Smooth muscle cell (in vitro differentiated cells): ENCODE measurements at regions not wholly inside any gene's neighbourhood (a gene's known extent, or its start where the extent isn't known, plus 50 kb on each side); places are given as distances from the start of the nearest gene placed in this dataset.
"Not testable (repeated sequence)": the region's sequence is repeated elsewhere in the genome, so short reads cannot be mapped to it uniquely, and the experiment has no call there.

Source experiments
- DNase-seq: peaks from one replicate; lab custom pipeline; 2025; ENCODE audit not compliant: unreplicated experiment; lab: John Stamatoyannopoulos, UW
- H2AFZ ChIP-seq: fragments of 200-600 bp; sonication (generic); 2 replicates; pipeline ENCODE4 v1.6.0; 2016; ENCODE audit warnings: antibody characterized with exemption, low read depth, mild to moderate bottlenecking
- H3F3A ChIP-seq: fragments of 200-600 bp; sonication (generic); 2 replicates; pipeline ENCODE4 v1.6.0; 2017; ENCODE audit warnings: antibody characterized with exemption, low read depth
- H3K27ac ChIP-seq: fragments of 200-600 bp; sonication (generic); 2 replicates; pipeline ENCODE4 v1.5.1; 2016; ENCODE audit warnings: low read depth, mild to moderate bottlenecking
- H3K27me3 ChIP-seq: fragments of 200-600 bp; sonication (generic); 2 replicates; pipeline ENCODE4 v1.6.1; 2016; ENCODE audit warnings: low read depth, mild to moderate bottlenecking
- H3K36me3 ChIP-seq: fragments of 200-600 bp; sonication (generic); 2 replicates; pipeline ENCODE4 v1.5.1; 2016; ENCODE audit warnings: low read depth
- H3K4me1 ChIP-seq: fragments of 200-600 bp; sonication (generic); 2 replicates; pipeline ENCODE4 v1.5.1; 2016; ENCODE audit warnings: low read depth
- H3K4me2 ChIP-seq: fragments of 200-600 bp; sonication (generic); 2 replicates; pipeline ENCODE4 v1.6.0; 2016; ENCODE audit warnings: mild to moderate bottlenecking
- H3K4me3 ChIP-seq: fragments of 200-600 bp; sonication (generic); 2 replicates; pipeline ENCODE4 v1.5.1; 2016; ENCODE audit warnings: mild to moderate bottlenecking
- H3K79me2 ChIP-seq: fragments of 200-600 bp; sonication (generic); 2 replicates; pipeline ENCODE4 v1.6.0; 2016; ENCODE audit warnings: low read depth, mild to moderate bottlenecking
- H3K9ac ChIP-seq: fragments of 200-600 bp; sonication (generic); 2 replicates; pipeline ENCODE4 v1.6.0; 2016; ENCODE audit warnings: low read depth
- H3K9me3 ChIP-seq: fragments of 200-600 bp; sonication (generic); replicated peaks from 2 replicates; pipeline ENCODE4 v1.5.1; 2016; ENCODE audit warnings: low read depth
- H4K20me1 ChIP-seq: fragments of 200-600 bp; sonication (generic); 2 replicates; pipeline ENCODE4 v1.6.0; 2016; ENCODE audit warnings: low read depth
- CTCF ChIP-seq: fragments of 200-600 bp; sonication (generic); IDR thresholded peaks from 2 replicates; pipeline ENCODE4 v1.5.1; 2017; ENCODE audit warnings: borderline replicate concordance, mild to moderate bottlenecking, antibody characterized with exemption; ENCODE audit not compliant: insufficient read depth, poor library complexity, severe bottlenecking
- WGBS: methylation state at CpG from one replicate; pipeline ENCODE4 v1.1.7; 2016; ENCODE audit warnings: low lambda C conversion rate; 5-methylcytosine and 5-hydroxymethylcytosine counted together

DNA sequence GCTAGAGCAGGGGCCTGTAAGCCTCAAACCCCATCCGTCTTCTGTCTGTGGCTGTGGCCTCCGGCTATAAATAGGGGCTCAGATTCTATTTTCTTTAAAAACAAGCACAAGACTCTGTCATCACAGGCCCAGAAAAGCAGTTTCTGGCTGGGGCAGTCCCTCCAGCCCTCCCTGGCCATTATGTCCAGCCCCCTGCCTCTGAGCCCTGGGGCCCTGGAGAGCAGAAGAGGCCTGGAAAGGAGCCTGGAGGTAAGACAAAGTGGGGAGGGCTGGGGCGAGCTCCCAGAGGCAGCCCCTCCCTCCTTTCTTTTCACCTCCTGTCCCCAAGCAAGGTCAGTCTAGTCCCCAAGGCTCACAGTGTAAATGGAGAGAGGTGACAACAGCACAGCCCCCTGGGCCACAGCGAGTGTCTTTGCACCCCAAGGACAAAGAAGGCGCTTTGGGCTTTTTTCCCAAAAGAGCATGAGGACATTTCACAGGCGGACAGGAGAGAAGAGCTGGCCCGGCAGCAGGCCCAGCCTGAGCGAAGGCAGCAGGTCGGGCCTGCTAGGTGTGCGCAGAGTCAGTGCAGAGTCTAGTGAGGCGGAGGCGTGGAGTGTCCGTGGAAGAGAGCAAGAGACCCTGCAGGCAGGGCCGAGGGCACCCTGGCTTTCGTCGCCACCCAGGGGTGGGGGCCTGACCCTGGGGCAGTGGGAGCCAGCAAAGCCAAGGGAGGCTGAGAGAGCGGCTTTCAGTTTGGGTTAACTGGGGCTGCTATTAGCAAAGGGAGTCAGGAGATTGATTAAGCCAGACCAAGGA is 188.3 kb downstream of the TBC1D2B start:
- H3F3A ChIP-seq, result peaks cover 2% of the 10 kb centered on the region
- peak overlapping the region; percentile 39 for H3K4me2 ChIP-seq
- H2AFZ ChIP-seq, result no peak overlapping the region
- H3K9me3 ChIP-seq, result no peaks in the 10 kb centered on the region
- no peaks in the 10 kb centered on the region for H4K20me1 ChIP-seq
- H3K9ac ChIP-seq, result peak overlapping the region; percentile 29
- no peaks in the 10 kb centered on the region for H3K4me1 ChIP-seq
- no peak for DNase-seq
- WGBS, result 86% methylated on average over 16 of the region's 17 CpGs
- H3K79me2 ChIP-seq, result no peaks in the 10 kb centered on the region
- peak overlapping the region; percentile 67 for H3K27ac ChIP-seq
- H3K36me3 ChIP-seq, result no peaks in the 10 kb centered on the region
- H3K27me3 ChIP-seq, result no peaks in the 10 kb centered on the region
- H3K4me3 ChIP-seq, result no peak overlapping the region
- no peak for TF ChIP-seq CTCF

DNA sequence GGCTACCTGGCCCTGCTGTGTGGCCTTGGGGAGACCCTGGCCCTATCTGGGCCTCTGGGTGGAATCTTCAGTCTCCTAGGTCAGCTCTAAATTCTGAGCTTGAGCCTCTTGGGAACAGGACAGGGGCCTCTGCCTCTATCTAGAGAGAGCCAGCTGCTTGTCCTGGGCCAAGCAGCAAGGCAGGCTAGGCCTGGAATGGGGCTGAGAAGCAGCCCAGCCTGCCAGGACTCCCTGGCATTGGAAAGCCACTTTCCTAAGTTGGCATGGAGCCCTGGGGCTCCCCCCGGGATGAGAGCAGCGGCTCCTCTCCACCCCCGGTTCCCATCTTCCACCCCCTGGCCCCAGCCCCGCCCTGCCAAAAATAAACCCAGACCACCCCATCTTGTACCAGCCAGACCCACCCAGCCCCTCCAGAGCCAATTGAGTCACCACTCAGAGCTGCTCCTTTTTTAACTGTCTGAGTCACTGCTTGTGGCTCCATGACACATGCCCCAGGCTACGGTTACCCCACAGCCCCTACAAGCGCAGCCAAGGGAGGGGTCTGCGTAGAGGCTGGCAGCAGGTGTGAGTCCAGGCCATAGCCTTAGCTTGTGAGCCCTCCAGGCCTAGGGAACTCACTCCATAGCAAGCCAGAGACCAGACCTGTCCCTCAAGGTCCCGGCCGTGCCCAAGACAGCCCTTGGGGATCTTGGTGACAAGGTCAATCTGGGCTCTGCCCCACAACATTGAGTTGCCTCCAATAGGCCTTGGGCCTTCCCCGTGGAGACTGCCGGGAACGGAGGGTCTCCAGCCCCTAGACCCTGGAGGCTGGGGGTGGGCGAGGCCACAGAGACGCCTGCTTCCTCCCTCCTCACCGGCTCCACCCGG is 189.7 kb downstream of the TBC1D2B start:
- 62% methylated on average over 6 of the region's 16 CpGs for WGBS
- H3K9ac ChIP-seq, H3K4me1 ChIP-seq, H3K4me2 ChIP-seq, H3K36me3 ChIP-seq, H3K27me3 ChIP-seq, H3K79me2 ChIP-seq, H4K20me1 ChIP-seq, DNase-seq, H3K4me3 ChIP-seq, H3F3A ChIP-seq, H3K9me3 ChIP-seq, H2AFZ ChIP-seq: not testable (repeated sequence)
- H3K27ac ChIP-seq, result peak overlapping the region; percentile 70

GRCh38 chr15:77886805-77887448 is 190.6 kb downstream of the TBC1D2B start:
- Histone ChIP-seq H3K9ac (no peak overlapping the region), H3K27ac (peak overlapping the region; percentile 70), H3K4me1 (no peaks in the 10 kb centered on the region), H3K79me2 (no peaks in the 10 kb centered on the region), H4K20me1 (no peaks in the 10 kb centered on the region), H3F3A (peaks cover 7% of the 10 kb centered on the region), H3K36me3 (no peaks in the 10 kb centered on the region), H3K4me2 (no peak overlapping the region), H3K27me3 (no peaks in the 10 kb centered on the region), H2AFZ (no peak overlapping the region), H3K4me3 (no peak overlapping the region), H3K9me3 (no peaks in the 10 kb centered on the region)
- WGBS, result 92% methylated on average over 11 of the region's 11 CpGs
- TF ChIP-seq CTCF, result no peak
- DNase-seq, result no peak

DNA sequence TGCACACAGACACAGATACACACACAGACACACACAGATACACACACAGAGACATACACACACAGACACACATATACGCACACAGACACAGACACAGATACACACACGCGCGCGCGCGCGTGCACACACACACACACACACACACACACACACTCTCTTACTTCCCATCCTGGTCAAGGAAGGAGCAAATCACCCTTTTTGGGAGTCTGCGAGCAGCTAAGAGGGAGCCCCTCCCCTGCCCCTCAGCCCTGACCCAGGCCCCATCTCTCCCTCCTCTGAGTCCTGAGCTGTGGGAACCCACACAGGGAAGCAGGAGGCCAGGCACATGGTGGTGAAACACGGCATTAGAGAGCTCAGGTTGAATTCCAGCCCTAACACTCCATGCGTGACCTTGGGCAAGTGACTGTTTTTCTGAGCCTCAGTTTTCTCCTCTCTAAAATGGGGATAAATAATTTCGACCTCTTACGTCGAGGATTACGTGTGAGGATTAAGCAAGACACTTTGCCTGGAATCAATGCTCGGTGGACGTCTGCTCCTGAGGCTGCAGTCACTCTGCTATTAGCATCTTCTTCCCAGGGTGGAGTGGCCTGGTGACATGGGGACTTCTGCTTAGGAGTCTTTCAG is 191.5 kb downstream of the TBC1D2B start:
- not testable (repeated sequence) for H3K4me1 ChIP-seq, H4K20me1 ChIP-seq, H2AFZ ChIP-seq, H3K27me3 ChIP-seq, H3K4me2 ChIP-seq, H3K9ac ChIP-seq, H3K79me2 ChIP-seq, DNase-seq, H3K9me3 ChIP-seq, H3K36me3 ChIP-seq, H3F3A ChIP-seq, H3K4me3 ChIP-seq
- peak overlapping the region; percentile 27 for H3K27ac ChIP-seq
- WGBS, result 94% methylated on average over 17 of the region's 17 CpGs

- not testable (repeated sequence) for H3K9me3 ChIP-seq, H3K36me3 ChIP-seq, H3K79me2 ChIP-seq, H4K20me1 ChIP-seq, H3K4me2 ChIP-seq, H3F3A ChIP-seq, DNase-seq, H3K4me1 ChIP-seq, H3K27me3 ChIP-seq, H3K27ac ChIP-seq, H3K4me3 ChIP-seq, H2AFZ ChIP-seq, H3K9ac ChIP-seq
- no CpG with 5 or more reads among the region's 9 CpGs for WGBS
Measured at GRCh38 chr15:77883012-77883411, 194.5 kb downstream of the TBC1D2B start.
